Mesodermal cell (in vitro differentiated cells): ENCODE measurements at regions not wholly inside any gene's neighbourhood (a gene's known extent, or its start where the extent isn't known, plus 50 kb on each side); places are given as distances from the start of the nearest gene placed in this dataset.
A peak's percentile ranks its signal among the peaks of the same experiment; 100 is the strongest.

Experiments used
- H3K27ac ChIP-seq: 2 replicates; pipeline ENCODE4 v1.7.0; 2013; ENCODE audit warnings: mild to moderate bottlenecking, low read depth, low read length, moderate library complexity; ENCODE audit not compliant: severe bottlenecking
- H3K36me3 ChIP-seq: 2 replicates; pipeline ENCODE4 v1.7.1; 2013; ENCODE audit warnings: mild to moderate bottlenecking, low read length, moderate library complexity; ENCODE audit not compliant: control insufficient read depth, insufficient read depth
- H3K4me1 ChIP-seq: one replicate; pipeline ENCODE4 v1.7.1; 2013; ENCODE audit warnings: mild to moderate bottlenecking, low read length; ENCODE audit not compliant: insufficient read depth, control insufficient read depth, poor library complexity, severe bottlenecking
- H3K4me3 ChIP-seq: 2 replicates; pipeline ENCODE4 v1.7.0; 2013; ENCODE audit warnings: low read length, control low read depth, mild to moderate bottlenecking; ENCODE audit not compliant: insufficient read depth, poor library complexity, severe bottlenecking; ENCODE audit errors: extremely low read depth
- H3K9me3 ChIP-seq: 2 replicates; pipeline ENCODE4 v1.7.1; 2013; ENCODE audit warnings: mild to moderate bottlenecking, low read length, moderate library complexity; ENCODE audit not compliant: control insufficient read depth
- WGBS, 2 experiments: methylation state at CpG; one replicate each; pipeline ENCODE4 v1.1.5; 2013; ENCODE audit warnings: missing lambda C conversion rate in 2 of 2; ENCODE audit not compliant: insufficient coverage in 2 of 2; 5-methylcytosine and 5-hydroxymethylcytosine counted together

- WGBS, 2 experiments, result 84 to 86% methylated on average over 9 to 10 of the region's 12 CpGs
- no peaks in the 10 kb centered on the region for H3K9me3 ChIP-seq
- no peaks in the 10 kb centered on the region for H3K36me3 ChIP-seq
- H3K4me1 ChIP-seq, result no peaks in the 10 kb centered on the region
- no peak overlapping the region for H3K4me3 ChIP-seq
- H3K27ac ChIP-seq, result no peak overlapping the region
Observed at GRCh38 chr16:79430191-79430678, 170.3 kb downstream of the MAF start.

GRCh38 chr16:79429381-79430190, 171.0 kb downstream of the MAF start:
- Histone ChIP-seq H3K9me3 (no peaks in the 10 kb centered on the region), H3K4me1 (no peaks in the 10 kb centered on the region), H3K36me3 (no peaks in the 10 kb centered on the region), H3K4me3 (no peak overlapping the region), H3K27ac (no peak overlapping the region)
- 91 to 92% methylated on average over 14 of the region's 16 CpGs for WGBS, 2 experiments

DNA sequence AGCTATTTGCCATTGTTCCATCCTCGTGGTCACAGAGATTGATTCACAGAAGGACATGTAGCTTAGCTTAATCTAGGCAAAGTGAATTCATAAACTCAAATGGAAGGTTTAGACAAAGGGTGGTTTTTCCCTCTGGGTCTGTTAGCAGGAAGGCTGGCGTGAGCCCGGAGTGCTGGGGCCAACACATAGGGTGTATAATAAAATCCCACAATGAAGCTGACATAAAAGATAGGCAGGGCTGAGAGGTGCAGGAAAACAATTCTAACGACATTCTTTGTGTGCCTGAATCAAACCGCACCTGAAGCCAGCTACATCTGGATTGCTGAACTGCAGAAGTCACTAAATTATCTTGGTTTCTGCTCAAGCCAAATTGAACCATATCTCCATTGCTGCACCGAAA, 173.9 kb downstream of the MAF start:
- no peak overlapping the region for H3K4me3 ChIP-seq
- WGBS, 2 experiments, result 94 to 97% methylated on average over 5 to 6 of the region's 6 CpGs

DNA sequence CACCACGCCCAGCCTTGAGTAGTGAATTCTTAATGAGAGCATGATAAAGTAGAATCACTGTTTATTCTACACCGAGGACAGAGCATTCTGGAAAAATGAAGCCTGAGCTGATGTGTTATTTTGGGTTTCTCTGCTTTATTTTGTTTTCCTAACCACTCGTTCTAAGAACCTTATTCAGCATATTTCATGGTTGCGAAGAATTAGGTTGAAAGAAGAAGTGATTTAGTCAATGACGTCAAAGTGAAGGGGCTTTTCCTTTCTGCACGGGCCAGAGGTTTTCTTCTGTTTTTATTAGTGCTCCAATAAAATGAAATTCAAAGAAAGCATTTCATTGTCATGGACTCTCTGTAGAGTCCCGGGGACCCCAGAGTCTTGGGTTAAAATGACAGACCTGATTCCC, 178.5 kb downstream of the MAF start:
- Histone ChIP-seq H3K27ac (no peak overlapping the region), H3K4me3 (no peak overlapping the region), H3K4me1 (peaks cover 5% of the 10 kb centered on the region), H3K36me3 (no peaks in the 10 kb centered on the region), H3K9me3 (no peaks in the 10 kb centered on the region)
- 100% methylated on average over 3 of the region's 7 CpGs for WGBS, 2 experiments

More for the DNA sequence above, 173.9 kb downstream of the MAF start:
- no peaks in the 10 kb centered on the region for H3K4me1 ChIP-seq
- no peaks in the 10 kb centered on the region for H3K36me3 ChIP-seq
- no peak overlapping the region for H3K27ac ChIP-seq
- H3K9me3 ChIP-seq, result no peaks in the 10 kb centered on the region

- H3K36me3 ChIP-seq, result no peaks in the 10 kb centered on the region
- H3K4me1 ChIP-seq, result peaks cover 5% of the 10 kb centered on the region
- 88 to 91% methylated on average over 4 to 6 of the region's 7 CpGs for WGBS, 2 experiments
- no peaks in the 10 kb centered on the region for H3K9me3 ChIP-seq
- H3K27ac ChIP-seq, result no peak overlapping the region
- no peak overlapping the region for H3K4me3 ChIP-seq
Observed at GRCh38 chr16:79421126-79421525, 179.4 kb downstream of the MAF start.

- Histone ChIP-seq H3K4me3 (no peak overlapping the region), H3K36me3 (no peaks in the 10 kb centered on the region), H3K4me1 (peaks cover 5% of the 10 kb centered on the region), H3K27ac (no peak overlapping the region), H3K9me3 (no peaks in the 10 kb centered on the region)
- 94 to 98% methylated on average over 10 to 12 of the region's 13 CpGs for WGBS, 2 experiments
Observed at GRCh38 chr16:79420493-79420892, 180.0 kb downstream of the MAF start.

DNA sequence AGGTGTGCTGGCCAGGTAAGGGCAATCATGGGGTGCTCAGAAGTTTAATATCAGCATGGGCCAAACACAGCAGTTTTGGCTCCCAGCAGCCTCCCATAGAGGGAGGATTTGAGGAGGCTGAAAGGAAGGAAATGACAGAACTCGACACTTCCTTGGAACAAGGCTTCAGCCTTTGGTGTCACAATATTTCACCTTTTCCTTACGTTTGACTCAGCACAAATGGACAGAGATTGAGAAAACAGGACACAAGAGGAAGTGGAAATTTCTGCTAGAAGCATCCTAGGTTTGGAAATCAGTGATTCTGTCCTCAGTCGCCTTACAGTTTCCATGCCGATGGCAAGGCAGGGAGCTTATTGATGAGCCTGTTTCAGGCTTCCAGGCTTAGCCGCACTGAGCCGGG, 181.4 kb downstream of the MAF start:
- Histone ChIP-seq H3K4me3 (no peak overlapping the region), H3K36me3 (no peaks in the 10 kb centered on the region), H3K27ac (no peak overlapping the region), H3K9me3 (no peaks in the 10 kb centered on the region), H3K4me1 (peaks cover 5% of the 10 kb centered on the region)
- WGBS, 2 experiments, result 87 to 89% methylated on average over 6 of the region's 6 CpGs

DNA sequence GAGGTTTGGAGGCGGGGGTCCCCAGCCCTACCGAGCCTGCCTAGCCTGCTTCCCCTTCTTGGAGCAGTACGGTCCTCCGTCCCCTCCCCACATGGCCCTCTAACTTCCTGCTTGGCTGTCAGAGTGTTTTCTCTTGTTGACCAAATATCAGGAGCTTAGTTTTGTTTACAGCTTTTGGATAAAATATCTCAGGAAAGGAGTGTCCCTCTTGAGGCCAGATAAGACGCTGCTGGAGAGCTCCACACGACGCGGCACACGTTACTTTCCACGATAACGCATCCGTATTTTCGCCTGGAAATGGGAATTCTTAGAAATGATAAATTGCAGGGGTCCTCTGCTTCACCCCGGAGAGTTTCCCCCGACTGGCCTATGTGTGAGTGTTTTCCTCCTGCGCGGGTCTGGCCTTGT, 182.9 kb downstream of the MAF start:
- H3K4me3 ChIP-seq, result no peak overlapping the region
- H3K9me3 ChIP-seq, result no peaks in the 10 kb centered on the region
- no peaks in the 10 kb centered on the region for H3K36me3 ChIP-seq
- peaks cover 5% of the 10 kb centered on the region for H3K4me1 ChIP-seq
- H3K27ac ChIP-seq, result peak overlapping the region; percentile 29
- 72 to 73% methylated on average over 8 to 12 of the region's 17 CpGs for WGBS, 2 experiments

DNA sequence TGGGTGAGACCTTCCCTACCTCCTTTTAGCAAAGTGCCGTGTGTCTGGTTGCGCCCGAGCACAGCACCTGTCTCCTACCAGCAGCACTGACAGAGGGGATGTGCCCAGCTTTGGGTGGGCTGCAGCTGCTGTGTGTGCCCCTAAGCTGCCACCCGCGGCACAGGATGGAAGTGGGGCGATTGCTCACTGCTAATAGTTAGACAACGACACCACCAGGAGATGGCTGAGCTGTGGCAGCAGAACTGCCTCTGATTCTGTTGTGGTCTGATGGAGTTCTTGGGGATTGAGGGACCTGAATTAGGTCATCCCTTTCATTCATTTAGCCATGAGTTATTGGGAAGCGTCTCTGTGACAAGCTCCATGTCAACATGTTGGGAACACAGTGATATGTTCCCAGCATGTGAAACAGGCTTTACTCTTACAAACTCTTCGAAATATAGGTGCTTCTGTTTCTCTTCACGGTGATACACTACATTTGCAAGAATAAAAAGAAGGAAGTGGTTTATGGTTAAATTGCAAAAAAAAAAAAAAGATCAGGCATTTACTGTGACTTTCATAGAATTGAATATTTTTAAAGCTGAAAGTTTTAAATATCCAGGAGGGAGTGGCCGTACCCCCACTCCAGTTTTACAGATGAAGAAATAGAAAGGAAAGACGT, 184.4 kb downstream of the MAF start:
- Histone ChIP-seq H3K4me3 (no peak overlapping the region), H3K27ac (no peak overlapping the region), H3K9me3 (no peaks in the 10 kb centered on the region), H3K36me3 (no peaks in the 10 kb centered on the region), H3K4me1 (peaks cover 5% of the 10 kb centered on the region)
- WGBS, 2 experiments, result 90 to 95% methylated on average over 6 to 11 of the region's 12 CpGs

GRCh38 chr16:79412783-79413225, 187.7 kb downstream of the MAF start:
- Histone ChIP-seq H3K9me3 (no peaks in the 10 kb centered on the region), H3K36me3 (no peaks in the 10 kb centered on the region), H3K4me1 (no peaks in the 10 kb centered on the region), H3K4me3 (no peak overlapping the region), H3K27ac (peak overlapping the region; percentile 11)
- no CpG with 5 or more reads among the region's 3 CpGs for WGBS, 2 experiments

GRCh38 chr16:79411805-79412204, 188.7 kb downstream of the MAF start:
- Histone ChIP-seq H3K4me1 (no peaks in the 10 kb centered on the region), H3K27ac (no peak overlapping the region)
- 0 to 96% methylated on average over 1 to 3 of the region's 4 CpGs for WGBS, 2 experiments

More at GRCh38 chr16:79411805-79412204, 188.7 kb downstream of the MAF start:
- H3K9me3 ChIP-seq, result no peaks in the 10 kb centered on the region
- H3K36me3 ChIP-seq, result no peaks in the 10 kb centered on the region
- H3K4me3 ChIP-seq, result no peak overlapping the region
